HepG2 (cell line): ENCODE measurements at regions not wholly inside any gene's neighbourhood (a gene's known extent, or its start where the extent isn't known, plus 50 kb on each side); places are given as distances from the start of the nearest gene placed in this dataset.

Experiments
- ATAC-seq: fragments of 200-7000 bp; cut with Tn5 transposase; 3 replicates; pipeline ENCODE4 v1.9.1; 2020; ENCODE audit warnings: mild to moderate bottlenecking, moderate library complexity
- BruUV-seq: library from RNA; stranded (reverse); fragments of 400-500 nt; replicated peaks from 2 replicates; lab custom pipeline; 2021; lab: Mats Ljungman, UMichigan
- CTCF ChIA-PET: fragments of 300-600 bp; formaldehyde crosslinking; extraction: SDS; loops from one replicate; lab custom pipeline; 2021; ENCODE audit warnings: low total read pairs, inconsistent platforms, low intra/inter-chr PET ratio; lab: Yijun Ruan, JAX
- POLR2A ChIA-PET: fragments of 350-600 bp; sonication (Branson Sonifier 250); formaldehyde crosslinking; loops from one replicate; lab custom pipeline; 2020; ENCODE audit warnings: antibody characterized with exemption, inconsistent platforms; lab: Yijun Ruan, JAX
- DNase-seq: peaks from one replicate; pipeline ENCODE4 v3.0.0-alpha.2; 2015; ENCODE audit warnings: low spot score
- FAIRE-seq: peaks from 3 replicates; lab custom pipeline; 2011; peaks lifted over from hg19 to GRCh38; lab: Jason Lieb, UNC
- H2AFZ ChIP-seq: one replicate; pipeline ENCODE4 v1.6.1; 2011; ENCODE audit warnings: low read length, inconsistent platforms
- H3K27ac ChIP-seq: fragments of 300-600 bp; 3 replicates; pipeline ENCODE4 v1.8.0; 2011; ENCODE audit warnings: mixed run types, mild to moderate bottlenecking, mixed read lengths, low read length, inconsistent platforms; ENCODE audit not compliant: insufficient read depth; ENCODE audit errors: extremely low read length
- H3K27me3 ChIP-seq, 2 experiments: fragments of 200-600 bp in 1 of 2; 2 replicates in 1 of 2; 3 replicates in 1 of 2; pipeline versions ENCODE4 v1.6.0 to v1.8.0; 2011; ENCODE audit warnings: low read length in 2 of 2, mild to moderate bottlenecking in 2 of 2, moderate library complexity in 2 of 2, inconsistent platforms in 1 of 2; ENCODE audit not compliant: insufficient read depth in 2 of 2, control insufficient read depth in 1 of 2
- H3K36me3 ChIP-seq, 2 experiments: fragments of 200-600 bp in 1 of 2; replicated peaks in 1 of 2; 2 replicates in 1 of 2; 3 replicates in 1 of 2; pipeline versions ENCODE4 v1.5.1 to v1.8.0; 2011; ENCODE audit warnings: low read length in 2 of 2, inconsistent platforms in 1 of 2; ENCODE audit not compliant: insufficient read depth in 2 of 2, control insufficient read depth in 1 of 2
- H3K4me1 ChIP-seq: 2 replicates; pipeline ENCODE4 v1.5.1; 2012; ENCODE audit warnings: low read length, inconsistent platforms; ENCODE audit not compliant: insufficient read depth
- H3K4me2 ChIP-seq: 2 replicates; pipeline ENCODE4 v1.6.0; 2011; ENCODE audit warnings: low read depth, low read length, inconsistent platforms
- H3K4me3 ChIP-seq, 3 experiments: fragments of 200-600 bp in 1 of 3; sonication (generic), shearing (Covaris generic) in 1 of 3; replicated peaks in 1 of 3; 2 replicates each; pipeline ENCODE4 v1.5.1; 2011 to 2016; ENCODE audit warnings: low read length in 3 of 3, inconsistent platforms in 2 of 3, low read depth in 2 of 3, mild to moderate bottlenecking in 2 of 3, control low read depth in 1 of 3, mixed read lengths in 1 of 3; ENCODE audit not compliant: insufficient read depth in 1 of 3
- H3K79me2 ChIP-seq: one replicate; pipeline ENCODE4 v1.6.1; 2011; ENCODE audit warnings: low read length, inconsistent platforms; ENCODE audit not compliant: insufficient read depth
- H3K9ac ChIP-seq: 2 replicates; pipeline ENCODE4 v1.6.0; 2011; ENCODE audit warnings: mild to moderate bottlenecking, low read depth, low read length, inconsistent platforms; ENCODE audit not compliant: insufficient read depth
- H3K9me3 ChIP-seq: 2 replicates; pipeline ENCODE4 v1.5.1; 2012; ENCODE audit warnings: mild to moderate bottlenecking, low read length
- H4K20me1 ChIP-seq: 2 replicates; pipeline ENCODE4 v1.6.0; 2011; ENCODE audit warnings: inconsistent platforms, mild to moderate bottlenecking, low read length, moderate library complexity; ENCODE audit not compliant: insufficient read depth
- HDAC1 ChIP-seq: sonication (generic); formaldehyde crosslinking; IDR thresholded peaks from 2 replicates; pipeline ENCODE4 v1.5.1; 2020; ENCODE audit warnings: mild to moderate bottlenecking, missing genetic modification reagents
- HNF4A ChIP-seq: sonication (generic); formaldehyde crosslinking; IDR thresholded peaks from 2 replicates; pipeline ENCODE4 v1.4.0; 2020; ENCODE audit warnings: missing genetic modification reagents
- KLF11 ChIP-seq: IDR thresholded peaks from 2 replicates; pipeline ENCODE4 v1.6.1; 2016; ENCODE audit warnings: missing compliant biosample characterization
- PHF5A ChIP-seq: IDR thresholded peaks from one replicate; pipeline ENCODE4 v1.6.1; 2018; ENCODE audit warnings: low read depth, missing genetic modification reagents; ENCODE audit not compliant: unreplicated experiment
- SNRNP70 ChIP-seq: fragments of 200-400 bp; formaldehyde crosslinking; IDR thresholded peaks from 2 replicates; pipeline ENCODE4 v1.6.1; 2017; ENCODE audit warnings: mild to moderate bottlenecking, low read depth, low read length, moderate library complexity
- TCF7L2 ChIP-seq: IDR thresholded peaks from 2 replicates; pipeline ENCODE4 v1.6.1; 2011; ENCODE audit warnings: mild to moderate bottlenecking, low read depth, low read length, moderate library complexity
- ZNF558 ChIP-seq: sonication (generic); formaldehyde crosslinking; IDR thresholded peaks from 2 replicates; pipeline ENCODE4 v1.9.0; 2022; ENCODE audit warnings: mild to moderate bottlenecking, missing genetic modification reagents, borderline replicate concordance
- WGBS: methylation state at CpG from one replicate; pipeline ENCODE4 v1.1.6; 2017; ENCODE audit warnings: low lambda C conversion rate; 5-methylcytosine and 5-hydroxymethylcytosine counted together
- in situ Hi-C: cut with HindIII; loops from 2 replicates; pipeline ENCODE4 v1.10.0; 2017; ENCODE audit warnings: low pct_unique_long_range_greater_than_20kb; ENCODE audit not compliant: extremely low pct_ligation_motif_present
- intact Hi-C: fragments of 100-400 bp; cut with micrococcal nuclease; formaldehyde crosslinking; loops from one replicate; pipeline ENCODE4 v1.10.0; 2022; ENCODE audit not compliant: unreplicated experiment
- TF ChIP-seq, protein P1 (sequence below): sonication (generic); formaldehyde crosslinking; IDR thresholded peaks from 2 replicates; pipeline ENCODE4 v1.9.0; 2022; ENCODE audit warnings: low read depth, missing genetic modification reagents
- TF ChIP-seq, protein P2 (sequence below): sonication (generic); formaldehyde crosslinking; IDR thresholded peaks from 2 replicates; pipeline ENCODE4 v1.5.1; 2020; ENCODE audit warnings: mild to moderate bottlenecking, missing genetic modification reagents, moderate library complexity
- TF ChIP-seq, protein P3 (sequence below): sonication (generic); formaldehyde crosslinking; IDR thresholded peaks from 2 replicates; pipeline ENCODE4 v1.5.1; 2020; ENCODE audit warnings: mild to moderate bottlenecking, missing genetic modification reagents

DNA sequence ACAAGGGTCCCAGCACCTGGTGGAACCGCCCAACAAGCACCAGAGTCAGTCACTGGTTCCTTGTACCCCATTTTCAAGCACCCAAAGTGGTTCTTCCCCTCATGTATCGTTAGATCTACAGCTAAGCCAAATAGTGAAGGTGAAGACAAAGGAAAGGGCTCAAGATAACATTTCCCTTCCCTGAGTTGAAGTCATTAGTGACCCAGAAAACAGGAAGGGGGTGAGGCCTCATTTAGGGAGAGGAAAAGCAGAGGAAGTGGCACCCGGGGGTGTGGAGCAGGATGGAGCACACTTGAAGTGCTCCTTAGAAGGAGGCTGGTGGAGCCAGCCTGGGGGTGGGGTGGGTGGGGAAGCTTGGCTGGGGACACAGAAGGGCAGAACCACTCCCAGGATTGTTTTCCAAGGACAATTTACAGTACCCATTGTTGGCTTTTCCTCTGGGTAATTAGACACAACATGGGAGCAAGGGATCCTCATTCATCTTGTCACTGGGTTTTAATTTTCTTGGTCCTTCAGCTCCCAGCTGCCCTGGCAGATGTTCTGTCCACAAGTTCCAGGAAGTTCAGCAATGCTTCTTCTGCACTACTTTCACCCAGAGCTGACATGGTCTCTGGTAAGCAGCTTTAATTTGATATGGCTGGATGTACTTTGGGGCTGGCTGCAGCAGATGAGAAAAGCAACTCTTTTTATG lies 73.3 kb upstream of the CD93 start:
- no peak for DNase-seq
- no peak for ATAC-seq
- TF ChIP-seq SNRNP70 (no peak), TCF7L2 (no peak), PHF5A (CRISPR knock-in tag) (no peak), KLF11 (CRISPR knock-in tag) (no peak), ZNF558 (CRISPR knock-in tag) (no peak), HDAC1 (CRISPR knock-in tag) (no peak), HNF4A (CRISPR knock-in tag) (no peak)
- TF ChIP-seq, protein P1, sequence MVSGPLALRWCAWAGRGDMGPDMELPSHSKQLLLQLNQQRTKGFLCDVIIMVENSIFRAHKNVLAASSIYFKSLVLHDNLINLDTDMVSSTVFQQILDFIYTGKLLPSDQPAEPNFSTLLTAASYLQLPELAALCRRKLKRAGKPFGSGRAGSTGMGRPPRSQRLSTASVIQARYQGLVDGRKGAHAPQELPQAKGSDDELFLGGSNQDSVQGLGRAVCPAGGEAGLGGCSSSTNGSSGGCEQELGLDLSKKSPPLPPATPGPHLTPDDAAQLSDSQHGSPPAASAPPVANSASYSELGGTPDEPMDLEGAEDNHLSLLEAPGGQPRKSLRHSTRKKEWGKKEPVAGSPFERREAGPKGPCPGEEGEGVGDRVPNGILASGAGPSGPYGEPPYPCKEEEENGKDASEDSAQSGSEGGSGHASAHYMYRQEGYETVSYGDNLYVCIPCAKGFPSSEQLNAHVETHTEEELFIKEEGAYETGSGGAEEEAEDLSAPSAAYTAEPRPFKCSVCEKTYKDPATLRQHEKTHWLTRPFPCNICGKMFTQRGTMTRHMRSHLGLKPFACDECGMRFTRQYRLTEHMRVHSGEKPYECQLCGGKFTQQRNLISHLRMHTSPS (CRISPR knock-in tag) = no peak
- TF ChIP-seq, protein P2, sequence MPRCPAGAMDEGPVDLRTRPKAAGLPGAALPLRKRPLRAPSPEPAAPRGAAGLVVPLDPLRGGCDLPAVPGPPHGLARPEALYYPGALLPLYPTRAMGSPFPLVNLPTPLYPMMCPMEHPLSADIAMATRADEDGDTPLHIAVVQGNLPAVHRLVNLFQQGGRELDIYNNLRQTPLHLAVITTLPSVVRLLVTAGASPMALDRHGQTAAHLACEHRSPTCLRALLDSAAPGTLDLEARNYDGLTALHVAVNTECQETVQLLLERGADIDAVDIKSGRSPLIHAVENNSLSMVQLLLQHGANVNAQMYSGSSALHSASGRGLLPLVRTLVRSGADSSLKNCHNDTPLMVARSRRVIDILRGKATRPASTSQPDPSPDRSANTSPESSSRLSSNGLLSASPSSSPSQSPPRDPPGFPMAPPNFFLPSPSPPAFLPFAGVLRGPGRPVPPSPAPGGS (CRISPR knock-in tag) = no peak
- TF ChIP-seq, protein P3, sequence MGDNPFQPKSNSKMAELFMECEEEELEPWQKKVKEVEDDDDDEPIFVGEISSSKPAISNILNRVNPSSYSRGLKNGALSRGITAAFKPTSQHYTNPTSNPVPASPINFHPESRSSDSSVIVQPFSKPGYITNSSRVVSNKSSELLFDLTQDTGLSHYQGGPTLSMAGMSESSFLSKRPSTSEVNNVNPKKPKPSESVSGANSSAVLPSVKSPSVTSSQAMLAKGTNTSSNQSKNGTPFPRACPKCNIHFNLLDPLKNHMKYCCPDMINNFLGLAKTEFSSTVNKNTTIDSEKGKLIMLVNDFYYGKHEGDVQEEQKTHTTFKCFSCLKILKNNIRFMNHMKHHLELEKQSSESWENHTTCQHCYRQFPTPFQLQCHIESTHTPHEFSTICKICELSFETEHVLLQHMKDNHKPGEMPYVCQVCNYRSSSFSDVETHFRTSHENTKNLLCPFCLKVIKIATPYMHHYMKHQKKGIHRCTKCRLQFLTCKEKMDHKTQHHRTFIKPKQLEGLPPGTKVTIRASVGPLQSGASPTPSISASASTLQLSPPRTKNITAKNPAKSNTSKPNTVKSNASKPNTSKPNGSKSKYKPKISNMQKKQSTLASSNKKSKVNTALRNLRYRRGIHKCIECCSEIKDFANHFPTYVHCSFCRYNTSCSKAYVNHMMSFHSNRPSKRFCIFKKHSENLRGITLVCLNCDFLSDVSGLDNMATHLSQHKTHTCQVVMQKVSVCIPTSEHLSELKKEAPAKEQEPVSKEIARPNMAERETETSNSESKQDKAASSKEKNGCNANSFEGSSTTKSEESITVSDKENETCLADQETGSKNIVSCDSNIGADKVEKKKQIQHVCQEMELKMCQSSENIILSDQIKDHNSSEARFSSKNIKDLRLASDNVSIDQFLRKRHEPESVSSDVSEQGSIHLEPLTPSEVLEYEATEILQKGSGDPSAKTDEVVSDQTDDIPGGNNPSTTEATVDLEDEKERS (CRISPR knock-in tag) = no peak
- Histone ChIP-seq H4K20me1 (no peaks in the 10 kb centered on the region), H3K79me2 (no peaks in the 10 kb centered on the region), H3K4me3 (no peak overlapping the region), H3K9me3 (no peaks in the 10 kb centered on the region), H3K9ac (no peak overlapping the region), H3K36me3 (no peaks in the 10 kb centered on the region), H3K4me1 (peaks cover 26% of the 10 kb centered on the region), H3K4me2 (no peak overlapping the region), H2AFZ (no peak overlapping the region), H3K27me3 (peaks cover 4 to 22% of the 10 kb centered on the region in 2 experiments; a peak in 3 of 5 replicates), H3K27ac (no peak overlapping the region)
- CTCF ChIA-PET = no interaction called here
- intact Hi-C loops = no loop called here
- POLR2A ChIA-PET = no interaction called here
- in situ Hi-C loops = no loop called here
- FAIRE-seq = no peak
- BruUV-seq = no TSS peak
- 16% methylated on average over 3 of the region's 3 CpGs for WGBS
